ENCODE measurements at regions not wholly inside any gene's neighbourhood (a gene's known extent, or its start where the extent isn't known, plus 50 kb on each side); places are given as distances from the start of the nearest gene placed in this dataset.

- TF ChIP-seq CTCF (IDR thresholded peaks at IDR 0.05 in 2 of 3, conservative IDR thresholded peaks at IDR 0.05 in 1 of 3; ENCODE audit: control insufficient read depth in 2 of 3, extremely low read depth in 1 of 3, insufficient read depth in 1 of 3, low read depth in 3 of 3, low read length in 3 of 3) (no peak), TARDBP (IDR thresholded peaks at IDR 0.05; ENCODE audit: borderline replicate concordance) (no peak), E2F4 (IDR thresholded peaks at IDR 0.05; ENCODE audit: low read depth, low read length) (no peak), CHD4 (IDR thresholded peaks at IDR 0.05) (no peak), MYC (IDR thresholded peaks at IDR 0.05; ENCODE audit: insufficient read depth, insufficient read length, insufficient replicate concordance, low read length, severe bottlenecking) (no peak)
These were observed 188.3 kb upstream of the ZSWIM2 start for GRCh38 chr2:187037310-187037709.

All from GM12878 (cell line).